ENCODE measurements at regions not wholly inside any gene's neighbourhood (a gene's known extent, or its start where the extent isn't known, plus 50 kb on each side); places are given as distances from the start of the nearest gene placed in this dataset.

GRCh38 chr9:89256225-89256624, 54.8 kb upstream of the CKS2 start:
- H3K36me3 ChIP-seq (ENCODE audit: low read depth) = no peaks in the 10 kb centered on the region
- ATAC-seq (no peak), DNase-seq (no peak)
- no peaks in the 10 kb centered on the region for H3K9me3 ChIP-seq
- H3K4me1 ChIP-seq (ENCODE audit: low read depth) = no peaks in the 10 kb centered on the region
- TF ChIP-seq CTCF (IDR thresholded peaks at IDR 0.05) = no peak
- H3K4me3 ChIP-seq = no peak overlapping the region
- intact Hi-C loops (cut with DNase I, micrococcal nuclease) = no loop called here

GRCh38 chr9:89256642-89257041, 54.4 kb upstream of the CKS2 start:
- H3K4me3 ChIP-seq = no peak overlapping the region
- no peaks in the 10 kb centered on the region for H3K9me3 ChIP-seq
- intact Hi-C loops (cut with DNase I, micrococcal nuclease) = no loop called here
- DNase-seq (no peak), ATAC-seq (no peak)
- no peaks in the 10 kb centered on the region for H3K36me3 ChIP-seq (ENCODE audit: low read depth)
- no peaks in the 10 kb centered on the region for H3K4me1 ChIP-seq (ENCODE audit: low read depth)
- no peak for TF ChIP-seq CTCF (IDR thresholded peaks at IDR 0.05)

GRCh38 chr9:89260525-89260924, 50.5 kb upstream of the CKS2 start:
- no peak overlapping the region for H3K4me3 ChIP-seq
- TF ChIP-seq CTCF (IDR thresholded peaks at IDR 0.05) = no peak
- H3K36me3 ChIP-seq (ENCODE audit: low read depth) = no peaks in the 10 kb centered on the region
- intact Hi-C loops (cut with DNase I, micrococcal nuclease) = no loop called here
- DNase-seq = no peak
- no peak for ATAC-seq
- H3K4me1 ChIP-seq (ENCODE audit: low read depth) = no peaks in the 10 kb centered on the region
- no peaks in the 10 kb centered on the region for H3K9me3 ChIP-seq
